ENCODE measurements at regions not wholly inside any gene's neighbourhood (a gene's known extent, or its start where the extent isn't known, plus 50 kb on each side); places are given as distances from the start of the nearest gene placed in this dataset.
A peak's percentile ranks its signal among the peaks of the same experiment; 100 is the strongest.

- Histone ChIP-seq H2AFZ (ENCODE audit: control insufficient read depth, low read depth, low read length) (no peak overlapping the region), H3K9ac (ENCODE audit: control insufficient read depth, insufficient read depth, low read length) (no peak overlapping the region; the same call in 1 of the 2 replicates), H3K27ac (ENCODE audit: control insufficient read depth, insufficient read depth) (peak overlapping the region; percentile 67), H3K79me2 (ENCODE audit: control insufficient read depth, insufficient read depth, low read length) (no peaks in the 10 kb centered on the region), H3K36me3 (ENCODE audit: control insufficient read depth in 2 of 2, insufficient read depth in 2 of 2, low read length in 1 of 2) (no peaks in the 10 kb centered on the region), H3K4me3 (no peak overlapping the region), H3K27me3 (replicated peaks in 1 of 2; ENCODE audit: control insufficient read depth in 2 of 2, insufficient read depth in 2 of 2, low read length in 1 of 2) (no peaks in the 10 kb centered on the region), H3K4me2 (ENCODE audit: control insufficient read depth, insufficient read depth) (peak overlapping the region; percentile 72), H4K20me1 (ENCODE audit: control insufficient read depth, insufficient read depth) (no peaks in the 10 kb centered on the region), H3K4me1 (ENCODE audit: control insufficient read depth, insufficient read depth, low read length) (peaks cover 22% of the 10 kb centered on the region), H3K9me3 (replicated peaks; ENCODE audit: control insufficient read depth, insufficient read depth, low read length) (no peaks in the 10 kb centered on the region)
- in situ Hi-C loops (cut with MboI): no loop called here
- 3% methylated on average over 13 of the region's 13 CpGs for WGBS (ENCODE audit: insufficient coverage, insufficient replicate concordance, low lambda C conversion rate, missing lambda C conversion rate)
- ChIA-PET SMC1A (ENCODE audit: uncharacterized antibody, unreplicated experiment) (interaction anchor here (0.9 to 3.6 kb wide), 9 partner anchors 11 to 516 kb away, joined by 3 to 19 read pairs (median 3); no protein-coding TSS in a partner anchor), CTCF (interaction anchor here (0.6 to 2.1 kb wide), 8 partner anchors 8 to 343 kb away, joined by 3 to 9 read pairs (median 4); no protein-coding TSS in a partner anchor), RAD21 (ENCODE audit: unreplicated experiment) (interaction anchor here (1.1 to 2.5 kb wide), 4 partner anchors 9 to 281 kb away, joined by 4 to 20 read pairs (median 11); no protein-coding TSS in a partner anchor), POLR2A (interaction anchor here (1.4 to 3.0 kb wide), 3 partner anchors 9 to 21 kb away, joined by 7 to 11 read pairs (median 7); no protein-coding TSS in a partner anchor)
- ATAC-seq: peak; percentile 76
- DNase-seq (ENCODE audit: low read depth, low spot score): peak; percentile 63
- peak; percentile 84 for FAIRE-seq
- intact Hi-C loops (cut with micrococcal nuclease; ENCODE audit: unreplicated experiment): no loop called here
- no TSS peak for BruUV-seq (replicated peaks)
- TF ChIP-seq FOXM1 (IDR thresholded peaks at IDR 0.05; ENCODE audit: low read depth, low read length) (peak; percentile 81; the same call in 1 of the 2 replicates), PRDM15 (CRISPR knock-in tag; IDR thresholded peaks at IDR 0.05) (no peak), MLLT1 (IDR thresholded peaks at IDR 0.05) (no peak), POLR2AphosphoS2 (IDR thresholded peaks at IDR 0.05; ENCODE audit: low read depth, low read length) (no peak), ZNF592 (IDR thresholded peaks at IDR 0.05) (no peak), JUNB (IDR thresholded peaks at IDR 0.05) (peak; percentile 83), ZBED1 (IDR thresholded peaks at IDR 0.05; ENCODE audit: borderline replicate concordance) (peak; percentile 72), MEF2B (IDR thresholded peaks at IDR 0.05; ENCODE audit: partially characterized antibody, poor library complexity, severe bottlenecking) (peak; percentile 72), PAX5 (IDR thresholded peaks at IDR 0.05; ENCODE audit: borderline replicate concordance, low read depth, low read length) (peak; percentile 77; the same call in 1 of the 2 replicates), SIX5 (IDR thresholded peaks at IDR 0.05; ENCODE audit: low read depth, low read length, severe bottlenecking) (no peak), IRF3 (IDR thresholded peaks at IDR 0.05) (no peak), NRF1 (conservative IDR thresholded peaks at IDR 0.05; ENCODE audit: low read depth, low read length) (no peak)
These were observed 488.4 kb downstream of the PREX1 start for GRCh38 chr20:48339190-48339985.
